ENCODE measurements at regions not wholly inside any gene's neighbourhood (a gene's known extent, or its start where the extent isn't known, plus 50 kb on each side); places are given as distances from the start of the nearest gene placed in this dataset.

DNA sequence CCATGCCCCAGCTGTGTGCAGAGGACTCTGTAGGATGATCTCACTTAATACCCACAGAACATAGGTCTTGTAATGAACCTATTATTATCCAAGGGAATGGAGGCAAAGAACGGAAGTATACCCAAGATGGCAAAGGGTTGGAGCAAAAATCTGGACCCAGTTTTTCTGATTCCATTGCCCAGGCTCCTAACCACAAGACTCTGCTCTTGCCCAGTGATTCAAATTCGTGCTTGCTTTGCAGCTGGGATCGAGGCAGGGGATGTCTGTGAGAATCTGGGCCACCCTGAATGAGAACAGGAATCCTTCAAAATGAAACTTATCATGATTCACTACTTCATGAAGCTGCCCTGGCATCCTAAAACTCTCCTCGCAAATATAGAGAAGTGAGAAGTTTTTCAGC is 97.5 kb upstream of the KCNJ6 start:
- TF ChIP-seq SREBF2 (IDR thresholded peaks at IDR 0.05) (no peak), EP300 (IDR thresholded peaks at IDR 0.05) (no peak), POLR2A (IDR thresholded peaks at IDR 0.05; ENCODE audit: low read length) (no peak), CTCF (IDR thresholded peaks at IDR 0.05) (no peak), REST (IDR thresholded peaks at IDR 0.05) (no peak), MAX (IDR thresholded peaks at IDR 0.05) (no peak), HOXB13 (CRISPR knock-in tag; IDR thresholded peaks at IDR 0.05; ENCODE audit: low read depth) (no peak), ZFP36 (IDR thresholded peaks at IDR 0.05; ENCODE audit: borderline replicate concordance, partially characterized antibody) (no peak), JUN (IDR thresholded peaks at IDR 0.05) (no peak), HOXA7 (CRISPR knock-in tag; IDR thresholded peaks at IDR 0.05) (no peak), POLR2AphosphoS2 (conservative IDR thresholded peaks at IDR 0.05; ENCODE audit: low read length) (no peak), RAD21 (conservative IDR thresholded peaks at IDR 0.05 in 1 of 2, IDR thresholded peaks at IDR 0.05 in 1 of 2) (no peak), RFX5 (IDR thresholded peaks at IDR 0.05) (no peak), SMC3 (IDR thresholded peaks at IDR 0.05) (no peak)

Data from A549 (cell line).